GM18498 (cell line): ENCODE measurements at regions not wholly inside any gene's neighbourhood (a gene's known extent, or its start where the extent isn't known, plus 50 kb on each side); places are given as distances from the start of the nearest gene placed in this dataset.
"Not testable (repeated sequence)": the region's sequence is repeated elsewhere in the genome, so short reads cannot be mapped to it uniquely, and the experiment has no call there.

Source experiments
- ATAC-seq: cut with Tn5 transposase; IDR thresholded peaks from one replicate; pipeline ENCODE4 v1.9.1; 2021; ENCODE audit warnings: mild to moderate bottlenecking, moderate library complexity; ENCODE audit not compliant: unreplicated experiment

GRCh38 chr12:105523164-105524057 lies 192.9 kb downstream of the C12orf75 start:
- no peak for ATAC-seq

GRCh38 chr12:105524961-105525360 lies 194.5 kb downstream of the C12orf75 start:
- no peak for ATAC-seq

- no peak for ATAC-seq
Observed at GRCh38 chr12:105534068-105534467, 203.6 kb downstream of the C12orf75 start.

GRCh38 chr12:105535033-105535432 lies 204.5 kb downstream of the C12orf75 start:
- ATAC-seq = not testable (repeated sequence)

- no peak for ATAC-seq
Observed at GRCh38 chr12:105538880-105539279, 208.4 kb downstream of the C12orf75 start.

- no peak for ATAC-seq
Observed at GRCh38 chr12:105539735-105540134, 209.2 kb downstream of the C12orf75 start.

GRCh38 chr12:105547786-105548185 lies 217.3 kb downstream of the C12orf75 start:
- ATAC-seq = no peak

- ATAC-seq = no peak
Observed at GRCh38 chr12:105548626-105549025, 218.1 kb downstream of the C12orf75 start.

- no peak for ATAC-seq
Observed at GRCh38 chr12:105552056-105552455, 221.6 kb downstream of the C12orf75 start.

GRCh38 chr12:105554223-105554678 lies 223.8 kb downstream of the C12orf75 start:
- ATAC-seq = no peak

- no peak for ATAC-seq
Observed at GRCh38 chr12:105554856-105555255, 224.4 kb downstream of the C12orf75 start.

- ATAC-seq = no peak
Observed at GRCh38 chr12:105555556-105556295, 225.2 kb downstream of the C12orf75 start.

GRCh38 chr12:105559310-105559709 lies 228.8 kb downstream of the C12orf75 start:
- ATAC-seq = no peak

- ATAC-seq = no peak
Observed at GRCh38 chr12:105561546-105562198, 231.2 kb downstream of the C12orf75 start.

GRCh38 chr12:105562199-105562971 lies 231.9 kb downstream of the C12orf75 start:
- ATAC-seq = no peak

- no peak for ATAC-seq
Observed at GRCh38 chr12:105567061-105567460, 236.6 kb downstream of the C12orf75 start.

- no peak for ATAC-seq
Observed at GRCh38 chr12:105569886-105570285, 239.4 kb downstream of the C12orf75 start.

- no peak for ATAC-seq
Observed at GRCh38 chr12:105570944-105571343, 240.5 kb downstream of the C12orf75 start.

GRCh38 chr12:105573574-105573973 lies 243.1 kb downstream of the C12orf75 start:
- no peak for ATAC-seq

- ATAC-seq = no peak
Observed at GRCh38 chr12:105574056-105574715, 243.7 kb downstream of the C12orf75 start.
